Smooth muscle cell (in vitro differentiated cells): ENCODE measurements at regions not wholly inside any gene's neighbourhood (a gene's known extent, or its start where the extent isn't known, plus 50 kb on each side); places are given as distances from the start of the nearest gene placed in this dataset.

Source experiments
- DNase-seq: peaks from one replicate; lab custom pipeline; 2025; ENCODE audit not compliant: unreplicated experiment; lab: John Stamatoyannopoulos, UW
- H2AFZ ChIP-seq: fragments of 200-600 bp; sonication (generic); 2 replicates; pipeline ENCODE4 v1.6.0; 2016; ENCODE audit warnings: antibody characterized with exemption, low read depth, mild to moderate bottlenecking
- H3F3A ChIP-seq: fragments of 200-600 bp; sonication (generic); 2 replicates; pipeline ENCODE4 v1.6.0; 2017; ENCODE audit warnings: antibody characterized with exemption, low read depth
- H3K27ac ChIP-seq: fragments of 200-600 bp; sonication (generic); 2 replicates; pipeline ENCODE4 v1.5.1; 2016; ENCODE audit warnings: low read depth, mild to moderate bottlenecking
- H3K27me3 ChIP-seq: fragments of 200-600 bp; sonication (generic); 2 replicates; pipeline ENCODE4 v1.6.1; 2016; ENCODE audit warnings: low read depth, mild to moderate bottlenecking
- H3K36me3 ChIP-seq: fragments of 200-600 bp; sonication (generic); 2 replicates; pipeline ENCODE4 v1.5.1; 2016; ENCODE audit warnings: low read depth
- H3K4me1 ChIP-seq: fragments of 200-600 bp; sonication (generic); 2 replicates; pipeline ENCODE4 v1.5.1; 2016; ENCODE audit warnings: low read depth
- H3K4me2 ChIP-seq: fragments of 200-600 bp; sonication (generic); 2 replicates; pipeline ENCODE4 v1.6.0; 2016; ENCODE audit warnings: mild to moderate bottlenecking
- H3K4me3 ChIP-seq: fragments of 200-600 bp; sonication (generic); 2 replicates; pipeline ENCODE4 v1.5.1; 2016; ENCODE audit warnings: mild to moderate bottlenecking
- H3K79me2 ChIP-seq: fragments of 200-600 bp; sonication (generic); 2 replicates; pipeline ENCODE4 v1.6.0; 2016; ENCODE audit warnings: low read depth, mild to moderate bottlenecking
- H3K9ac ChIP-seq: fragments of 200-600 bp; sonication (generic); 2 replicates; pipeline ENCODE4 v1.6.0; 2016; ENCODE audit warnings: low read depth
- H3K9me3 ChIP-seq: fragments of 200-600 bp; sonication (generic); replicated peaks from 2 replicates; pipeline ENCODE4 v1.5.1; 2016; ENCODE audit warnings: low read depth
- H4K20me1 ChIP-seq: fragments of 200-600 bp; sonication (generic); 2 replicates; pipeline ENCODE4 v1.6.0; 2016; ENCODE audit warnings: low read depth
- WGBS: methylation state at CpG from one replicate; pipeline ENCODE4 v1.1.7; 2016; ENCODE audit warnings: low lambda C conversion rate; 5-methylcytosine and 5-hydroxymethylcytosine counted together
- TF ChIP-seq, protein P1 (sequence below): fragments of 200-600 bp; sonication (generic); IDR thresholded peaks from 2 replicates; pipeline ENCODE4 v1.5.1; 2017; ENCODE audit warnings: borderline replicate concordance, mild to moderate bottlenecking, antibody characterized with exemption; ENCODE audit not compliant: insufficient read depth, poor library complexity, severe bottlenecking

- Histone ChIP-seq H3K79me2 (no peaks in the 10 kb centered on the region), H3K36me3 (no peaks in the 10 kb centered on the region), H2AFZ (no peak overlapping the region), H3K4me2 (no peak overlapping the region), H3K4me3 (no peak overlapping the region), H4K20me1 (no peaks in the 10 kb centered on the region), H3K9me3 (no peaks in the 10 kb centered on the region), H3K27ac (no peak overlapping the region), H3K9ac (no peak overlapping the region), H3K4me1 (peaks cover 5% of the 10 kb centered on the region), H3F3A (no peaks in the 10 kb centered on the region), H3K27me3 (no peaks in the 10 kb centered on the region)
- DNase-seq: no peak
- TF ChIP-seq, protein P1, sequence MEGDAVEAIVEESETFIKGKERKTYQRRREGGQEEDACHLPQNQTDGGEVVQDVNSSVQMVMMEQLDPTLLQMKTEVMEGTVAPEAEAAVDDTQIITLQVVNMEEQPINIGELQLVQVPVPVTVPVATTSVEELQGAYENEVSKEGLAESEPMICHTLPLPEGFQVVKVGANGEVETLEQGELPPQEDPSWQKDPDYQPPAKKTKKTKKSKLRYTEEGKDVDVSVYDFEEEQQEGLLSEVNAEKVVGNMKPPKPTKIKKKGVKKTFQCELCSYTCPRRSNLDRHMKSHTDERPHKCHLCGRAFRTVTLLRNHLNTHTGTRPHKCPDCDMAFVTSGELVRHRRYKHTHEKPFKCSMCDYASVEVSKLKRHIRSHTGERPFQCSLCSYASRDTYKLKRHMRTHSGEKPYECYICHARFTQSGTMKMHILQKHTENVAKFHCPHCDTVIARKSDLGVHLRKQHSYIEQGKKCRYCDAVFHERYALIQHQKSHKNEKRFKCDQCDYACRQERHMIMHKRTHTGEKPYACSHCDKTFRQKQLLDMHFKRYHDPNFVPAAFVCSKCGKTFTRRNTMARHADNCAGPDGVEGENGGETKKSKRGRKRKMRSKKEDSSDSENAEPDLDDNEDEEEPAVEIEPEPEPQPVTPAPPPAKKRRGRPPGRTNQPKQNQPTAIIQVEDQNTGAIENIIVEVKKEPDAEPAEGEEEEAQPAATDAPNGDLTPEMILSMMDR: no peak
- 31% methylated on average over 2 of the region's 2 CpGs for WGBS
Measured at GRCh38 chr4:144399927-144400326, 246.0 kb upstream of the HHIP start.

GRCh38 chr4:144402176-144402575, 243.8 kb upstream of the HHIP start:
- TF ChIP-seq, protein P1: no peak
- H3K27ac ChIP-seq: no peak overlapping the region
- H3K4me1 ChIP-seq: peaks cover 5% of the 10 kb centered on the region
- no peak overlapping the region for H3K9ac ChIP-seq
- DNase-seq: no peak
- no peaks in the 10 kb centered on the region for H3K36me3 ChIP-seq
- no peaks in the 10 kb centered on the region for H4K20me1 ChIP-seq
- no peak overlapping the region for H3K4me2 ChIP-seq
- H2AFZ ChIP-seq: no peak overlapping the region
- no peak overlapping the region for H3K4me3 ChIP-seq
- no peaks in the 10 kb centered on the region for H3K9me3 ChIP-seq
- no peaks in the 10 kb centered on the region for H3K27me3 ChIP-seq
- WGBS: 65% methylated on average over 2 of the region's 2 CpGs
- no peaks in the 10 kb centered on the region for H3F3A ChIP-seq
- no peaks in the 10 kb centered on the region for H3K79me2 ChIP-seq

GRCh38 chr4:144402999-144403398, 243.0 kb upstream of the HHIP start:
- Histone ChIP-seq H3K9me3 (no peaks in the 10 kb centered on the region), H3K4me2 (no peak overlapping the region), H3K79me2 (no peaks in the 10 kb centered on the region), H3K27me3 (no peaks in the 10 kb centered on the region), H3K36me3 (no peaks in the 10 kb centered on the region), H3K4me1 (peaks cover 5% of the 10 kb centered on the region), H4K20me1 (no peaks in the 10 kb centered on the region), H3K27ac (no peak overlapping the region), H3K9ac (no peak overlapping the region), H3K4me3 (no peak overlapping the region), H2AFZ (no peak overlapping the region), H3F3A (no peaks in the 10 kb centered on the region)
- DNase-seq: no peak
- TF ChIP-seq, protein P1: no peak
- 82% methylated on average over 1 of the region's 1 CpG for WGBS

- WGBS: 96% methylated on average over 1 of the region's 1 CpG
- TF ChIP-seq, protein P1: no peak
- Histone ChIP-seq H3K27ac (no peak overlapping the region), H3K4me1 (peaks cover 5% of the 10 kb centered on the region), H3K79me2 (no peaks in the 10 kb centered on the region), H3K36me3 (no peaks in the 10 kb centered on the region), H3K9me3 (no peaks in the 10 kb centered on the region), H3K9ac (no peak overlapping the region), H3F3A (no peaks in the 10 kb centered on the region), H2AFZ (no peak overlapping the region), H3K4me3 (no peak overlapping the region), H4K20me1 (no peaks in the 10 kb centered on the region), H3K4me2 (no peak overlapping the region), H3K27me3 (no peaks in the 10 kb centered on the region)
- DNase-seq: no peak
Measured at GRCh38 chr4:144403893-144404292, 242.1 kb upstream of the HHIP start.
